Left ventricle myocardium superior (tissue), 1 donor: ENCODE measurements at regions not wholly inside any gene's neighbourhood (a gene's known extent, or its start where the extent isn't known, plus 50 kb on each side); places are given as distances from the start of the nearest gene placed in this dataset.
"Not testable (repeated sequence)": the region's sequence is repeated elsewhere in the genome, so short reads cannot be mapped to it uniquely, and the experiment has no call there.

Experiments
- ATAC-seq: fragments of 200-7000 bp; cut with Tn5 transposase; one replicate; pipeline ENCODE4 v1.9.1; 2020; ENCODE audit warnings: mild to moderate bottlenecking, moderate library complexity
- DNase-seq: peaks from one replicate; pipeline ENCODE4 v3.0.0-alpha.2; 2020
- intact Hi-C: fragments of 100-400 bp; cut with micrococcal nuclease; formaldehyde crosslinking; loops from one replicate; pipeline ENCODE4 v1.11.0; 2022
- donor health status: DM: no; HTN: yes; CAD: no; lungs with severe emphysema.

DNA sequence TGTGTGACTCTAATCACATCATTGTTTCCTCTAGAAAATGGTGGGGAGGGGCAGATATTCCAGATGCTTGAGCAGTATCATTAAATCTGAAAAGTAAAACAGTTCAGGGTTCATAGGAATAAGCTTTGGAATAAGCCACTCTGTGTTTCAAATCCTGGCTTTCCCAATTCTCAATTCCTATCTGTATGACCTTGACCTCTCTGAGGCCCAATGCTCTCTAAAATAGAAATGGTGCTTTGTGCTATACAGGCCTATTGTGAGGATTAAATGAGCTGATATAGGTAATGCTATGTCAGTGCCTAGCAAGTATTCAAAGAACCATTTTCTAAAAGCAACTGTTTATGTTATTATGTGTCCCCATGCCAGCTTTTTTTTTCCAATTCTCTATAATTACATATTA, 209.0 kb upstream of the PRSS16 start:
- ATAC-seq = no peak
- no peak for DNase-seq
- intact Hi-C loops = no loop called here

- intact Hi-C loops = no loop called here
- no peak for DNase-seq
- ATAC-seq = no peak
These were observed 207.1 kb upstream of the PRSS16 start for GRCh38 chr6:27040244-27041042.

- DNase-seq (no peak), ATAC-seq (no peak)
- intact Hi-C loops = no loop called here
These were observed 204.3 kb upstream of the PRSS16 start for GRCh38 chr6:27043244-27043643.

GRCh38 chr6:27045131-27045530, 202.4 kb upstream of the PRSS16 start:
- DNase-seq, intact Hi-C loops, ATAC-seq: not testable (repeated sequence)

GRCh38 chr6:27047725-27048124, 199.8 kb upstream of the PRSS16 start:
- DNase-seq, ATAC-seq, intact Hi-C loops: not testable (repeated sequence)

- intact Hi-C loops = no loop called here
- DNase-seq (no peak), ATAC-seq (no peak)
These were observed 197.4 kb upstream of the PRSS16 start for GRCh38 chr6:27049863-27050781.

- intact Hi-C loops, DNase-seq, ATAC-seq: not testable (repeated sequence)
These were observed 195.3 kb upstream of the PRSS16 start for GRCh38 chr6:27052082-27052730.

DNA sequence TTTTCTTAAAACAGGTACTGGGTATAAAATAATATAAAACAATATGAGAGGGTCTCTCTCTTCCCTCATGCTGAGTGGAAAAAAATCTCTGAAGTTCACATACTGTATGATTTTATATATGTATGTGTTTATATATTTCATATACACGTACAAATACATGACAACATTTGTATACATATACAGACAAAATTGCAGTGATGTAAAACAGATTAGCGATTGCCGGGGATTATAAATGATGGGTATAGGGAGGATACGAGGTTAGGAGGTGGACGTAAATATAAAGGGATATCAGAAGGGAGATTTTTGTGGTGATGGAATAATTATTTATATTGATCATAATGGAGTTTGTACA, 194.8 kb upstream of the PRSS16 start:
- no peak for ATAC-seq
- DNase-seq = no peak
- intact Hi-C loops = no loop called here

GRCh38 chr6:27053738-27054137, 193.8 kb upstream of the PRSS16 start:
- intact Hi-C loops = no loop called here
- DNase-seq = no peak
- ATAC-seq = no peak

GRCh38 chr6:27056615-27057014, 190.9 kb upstream of the PRSS16 start:
- DNase-seq = no peak
- intact Hi-C loops = no loop called here
- no peak for ATAC-seq

DNA sequence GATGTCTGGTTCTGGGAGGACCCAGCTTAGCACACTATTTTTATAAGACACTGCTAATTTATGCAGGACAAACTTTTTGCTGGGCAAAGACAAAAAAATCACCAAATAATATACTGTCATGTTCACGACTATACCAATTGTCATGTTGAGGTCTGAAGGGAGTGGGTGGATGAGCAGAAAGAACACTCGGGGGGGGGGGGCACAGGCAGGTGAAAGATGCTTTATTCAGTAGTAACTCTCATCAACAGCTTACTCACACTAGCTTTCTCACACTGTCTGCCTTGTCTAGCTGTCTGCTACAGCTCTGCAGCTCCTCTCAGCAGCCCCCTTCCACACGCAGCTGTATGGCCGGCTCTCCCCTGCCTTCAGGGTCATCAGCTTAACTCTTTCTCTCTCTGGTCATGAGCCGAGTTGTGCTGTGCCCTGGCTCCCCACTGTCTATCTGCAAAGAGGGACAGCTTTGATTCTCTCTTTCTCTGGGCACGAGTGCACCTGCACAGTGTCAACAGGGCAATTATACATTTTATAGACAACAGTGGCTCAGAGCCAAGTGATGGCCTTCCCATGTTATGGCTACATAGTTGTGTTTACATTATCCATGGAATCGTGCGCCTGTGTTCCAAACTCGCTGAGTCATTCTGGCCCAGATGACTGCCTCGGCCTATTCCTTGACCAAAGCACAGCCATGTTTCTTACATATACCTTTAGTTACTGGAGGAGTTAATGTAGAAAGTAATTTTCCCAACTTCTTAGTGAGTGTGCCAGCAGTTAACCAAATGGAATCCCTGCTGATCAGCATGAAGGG, 187.7 kb upstream of the PRSS16 start:
- no peak for ATAC-seq
- DNase-seq = no peak
- intact Hi-C loops = no loop called here

DNA sequence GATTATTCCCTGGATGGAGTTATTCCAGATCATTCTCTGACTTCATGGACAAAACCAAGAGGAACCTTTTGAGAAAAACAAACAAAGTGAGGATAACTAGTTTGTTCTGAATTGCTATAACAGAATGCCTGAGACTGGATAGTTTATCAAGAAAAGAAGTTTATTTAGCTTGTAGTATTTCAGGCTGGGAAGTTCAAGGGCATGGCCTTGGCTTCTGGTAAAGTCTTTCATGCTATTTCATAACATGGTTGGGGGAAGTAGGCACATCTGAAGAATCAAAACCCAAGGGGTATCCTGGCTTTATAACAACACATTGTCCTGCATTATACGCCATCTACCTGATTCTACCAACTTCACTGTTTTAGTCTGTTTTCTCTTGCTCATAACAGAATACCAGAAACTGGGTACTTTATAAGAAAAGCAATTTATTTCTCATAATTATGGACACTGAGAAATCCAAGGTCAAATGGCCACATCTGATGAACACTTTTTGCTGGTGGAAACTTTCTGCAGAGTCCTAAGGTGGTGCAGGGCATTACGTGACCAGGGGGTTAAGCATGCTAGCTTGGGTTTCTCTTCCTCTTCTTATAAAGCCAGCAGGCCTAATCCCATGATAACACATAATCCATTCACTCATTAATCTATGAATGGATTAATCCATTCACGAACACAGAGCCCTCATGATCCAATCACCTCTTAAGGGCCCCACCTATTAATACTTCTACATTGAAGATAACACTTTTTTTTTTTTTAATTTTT, 186.1 kb upstream of the PRSS16 start:
- DNase-seq (no peak), ATAC-seq (no peak)
- intact Hi-C loops = no loop called here

- intact Hi-C loops = no loop called here
- ATAC-seq (no peak), DNase-seq (no peak)
These were observed 184.7 kb upstream of the PRSS16 start for GRCh38 chr6:27062755-27063154.

DNA sequence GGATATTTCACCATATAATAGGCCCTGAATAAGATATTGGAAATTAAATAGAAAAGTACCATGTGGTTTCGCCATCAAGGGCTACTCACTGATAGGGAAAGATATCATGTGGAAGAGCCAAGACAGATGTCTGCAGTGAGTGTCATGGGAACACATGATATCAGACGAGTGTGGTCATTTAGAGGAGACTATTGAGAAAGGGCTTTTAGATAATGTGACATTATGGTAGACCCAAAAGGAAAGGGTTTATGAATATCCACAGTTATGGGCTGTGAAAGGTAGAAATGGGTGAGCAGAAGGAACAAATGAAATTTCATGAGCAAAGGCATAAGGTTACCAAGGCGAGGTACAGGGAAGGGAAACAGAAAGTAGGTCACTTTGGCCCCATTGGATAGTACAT, 182.3 kb upstream of the PRSS16 start:
- no peak for DNase-seq
- intact Hi-C loops = no loop called here
- ATAC-seq = no peak

GRCh38 chr6:27066381-27066780, 181.1 kb upstream of the PRSS16 start:
- DNase-seq (no peak), ATAC-seq (no peak)
- intact Hi-C loops = no loop called here

- ATAC-seq = no peak
- intact Hi-C loops = no loop called here
- DNase-seq = no peak
These were observed 180.7 kb upstream of the PRSS16 start for GRCh38 chr6:27066802-27067201.

DNA sequence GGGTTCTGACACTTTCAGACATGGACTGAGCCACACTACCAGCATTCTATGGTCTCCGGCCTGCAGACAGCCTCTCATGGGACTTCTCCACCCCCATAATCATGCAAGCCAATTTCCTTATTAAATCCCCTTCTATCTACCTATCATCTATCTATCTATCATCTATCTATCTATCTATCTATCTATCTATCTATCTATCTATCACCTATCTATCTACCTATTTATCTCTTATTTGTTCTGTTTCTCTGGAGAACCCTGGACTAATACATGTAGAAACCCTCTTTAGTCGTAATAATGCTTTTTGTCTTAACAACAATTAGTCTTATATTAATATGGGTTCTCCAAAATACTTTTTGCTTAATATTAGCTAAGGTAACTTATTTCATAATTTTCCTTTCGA, 174.1 kb upstream of the PRSS16 start:
- DNase-seq (no peak), ATAC-seq (no peak)
- intact Hi-C loops = no loop called here

GRCh38 chr6:27076116-27076515, 171.4 kb upstream of the PRSS16 start:
- ATAC-seq (no peak), DNase-seq (no peak)
- intact Hi-C loops = loop anchor here (5.0 kb wide), 1 partner anchor 469 kb away; no protein-coding TSS in a partner anchor
